Liver (tissue), 8 donors: ENCODE measurements at regions not wholly inside any gene's neighbourhood (a gene's known extent, or its start where the extent isn't known, plus 50 kb on each side); places are given as distances from the start of the nearest gene placed in this dataset.

Experiments used
- DNase-seq: peaks from one replicate; pipeline ENCODE4 v3.0.0-alpha.2; 2017; ENCODE audit warnings: low spot score
- H3K27ac ChIP-seq, 2 donors: one replicate each; pipeline ENCODE4 v1.7.0; 2013; ENCODE audit warnings: inconsistent platforms in 2 of 2, low read length in 2 of 2, control low read depth in 1 of 2, low read depth in 1 of 2, mild to moderate bottlenecking in 1 of 2
- H3K27me3 ChIP-seq, 4 donors: one replicate each; pipeline versions ENCODE4 v1.6.1 to v1.7.0; 2013; ENCODE audit warnings: low read length in 3 of 4, inconsistent platforms in 1 of 4, mild to moderate bottlenecking in 1 of 4, moderate library complexity in 1 of 4; ENCODE audit not compliant: control insufficient read depth in 4 of 4, insufficient read depth in 4 of 4
- H3K36me3 ChIP-seq, 4 donors: one replicate each; pipeline versions ENCODE4 v1.6.1 to v1.7.0; 2013; ENCODE audit warnings: low read length in 3 of 4, mild to moderate bottlenecking in 3 of 4, low read depth in 1 of 4, moderate library complexity in 1 of 4; ENCODE audit not compliant: control insufficient read depth in 4 of 4, insufficient read depth in 3 of 4
- H3K4me1 ChIP-seq, 4 donors: one replicate each; pipeline versions ENCODE4 v1.6.1 to v1.7.0; 2013; ENCODE audit warnings: low read length in 3 of 4, mild to moderate bottlenecking in 3 of 4, moderate library complexity in 1 of 4; ENCODE audit not compliant: control insufficient read depth in 4 of 4, insufficient read depth in 4 of 4
- H3K4me3 ChIP-seq, 3 donors: one replicate each; pipeline versions ENCODE4 v1.6.1 to v1.7.0; 2013; ENCODE audit warnings: low read length in 3 of 3, control low read depth in 1 of 3, low read depth in 1 of 3, mild to moderate bottlenecking in 1 of 3
- H3K9ac ChIP-seq, 2 donors: one replicate each; pipeline ENCODE4 v1.7.0; 2013; ENCODE audit warnings: low read length in 2 of 2, mild to moderate bottlenecking in 2 of 2, moderate library complexity in 2 of 2, control low read depth in 1 of 2, low read depth in 1 of 2
- H3K9me3 ChIP-seq, 4 donors: one replicate each; pipeline versions ENCODE4 v1.6.1 to v1.7.0; 2013; ENCODE audit warnings: low read length in 3 of 4; ENCODE audit not compliant: control insufficient read depth in 4 of 4
- ATF3 ChIP-seq: IDR thresholded peaks from 2 replicates; pipeline ENCODE4 v1.6.1; 2016; ENCODE audit warnings: antibody characterized with exemption
- CTCF ChIP-seq: fragments of 150-350 bp; IDR thresholded peaks from 2 replicates; pipeline ENCODE4 v1.5.1; 2017; ENCODE audit warnings: improper control_type of control experiment, low read depth, low read length; ENCODE audit not compliant: missing input control
- EGR1 ChIP-seq, 2 donors: IDR thresholded peaks; 2 replicates each; pipeline ENCODE4 v1.6.1; 2016 to 2018; ENCODE audit warnings: antibody characterized with exemption in 2 of 2, low read depth in 2 of 2
- GABPA ChIP-seq, 2 donors: IDR thresholded peaks in 1 of 2; conservative IDR thresholded peaks in 1 of 2; 2 replicates each; pipeline ENCODE4 v1.6.1; 2016; ENCODE audit warnings: antibody characterized with exemption in 2 of 2, mild to moderate bottlenecking in 1 of 2, moderate library complexity in 1 of 2
- MAX ChIP-seq: IDR thresholded peaks from 2 replicates; pipeline ENCODE4 v1.6.1; 2016; ENCODE audit warnings: antibody characterized with exemption
- RAD21 ChIP-seq, 2 donors: IDR thresholded peaks; 2 replicates each; pipeline ENCODE4 v1.6.1; 2016; ENCODE audit warnings: antibody characterized with exemption in 2 of 2, mild to moderate bottlenecking in 2 of 2
- RXRA ChIP-seq, 2 donors: IDR thresholded peaks; 2 replicates each; pipeline ENCODE4 v1.6.1; 2017 to 2018; ENCODE audit warnings: antibody characterized with exemption in 2 of 2, mild to moderate bottlenecking in 1 of 2
- TAF1 ChIP-seq: conservative IDR thresholded peaks from 2 replicates; pipeline ENCODE4 v1.6.1; 2016; ENCODE audit warnings: antibody characterized with exemption, mild to moderate bottlenecking
- ZBTB33 ChIP-seq: IDR thresholded peaks from 2 replicates; pipeline ENCODE4 v1.6.1; 2016; ENCODE audit warnings: antibody characterized with exemption
- whole genome bisulfite sequencing: extraction: QIAGEN DNeasy Blood & Tissue Kit; methylation state at CpG from one replicate; pipeline ENCODE4 v1.1.7; 2013; 5-methylcytosine and 5-hydroxymethylcytosine counted together
- donor health status: healthy.
- donor health status: healthy.
- donor health status: healthy.
- donor health status: healthy.
- donor health status: healthy.

- no peaks in the 10 kb centered on the region for H3K9me3 ChIP-seq
- 88% methylated on average over 40 of the region's 40 CpGs for WGBS
- TF ChIP-seq GABPA (IDR thresholded peaks at IDR 0.05 in 1 of 2, conservative IDR thresholded peaks at IDR 0.05 in 1 of 2) (no peak), EGR1 (IDR thresholded peaks at IDR 0.05; ENCODE audit: low read depth in 2 of 2) (no peak), RAD21 (IDR thresholded peaks at IDR 0.05) (no peak), ZBTB33 (no peak), ATF3 (no peak), CTCF (no peak), TAF1 (no peak), RXRA (IDR thresholded peaks at IDR 0.05) (no peak)
Observed at GRCh38 chr2:242011991-242012764, 142.6 kb downstream of the RTP5 start.

GRCh38 chr2:242012956-242013764 is 143.6 kb downstream of the RTP5 start:
- H3K4me1 ChIP-seq, result no peaks in the 10 kb centered on the region
- WGBS, result 79% methylated on average over 44 of the region's 44 CpGs
- no peak overlapping the region for H3K27ac ChIP-seq
- no peaks in the 10 kb centered on the region for H3K36me3 ChIP-seq
- no peaks in the 10 kb centered on the region for H3K9me3 ChIP-seq
- DNase-seq, result no peak
- H3K9ac ChIP-seq, result no peak overlapping the region
- no peaks in the 10 kb centered on the region for H3K27me3 ChIP-seq
- no peak overlapping the region for H3K4me3 ChIP-seq
- TF ChIP-seq MAX (no peak), ZBTB33 (no peak)

More at GRCh38 chr2:242011991-242012764, 142.6 kb downstream of the RTP5 start:
- Histone ChIP-seq H3K9ac (no peak overlapping the region), H3K36me3 (no peaks in the 10 kb centered on the region), H3K27me3 (no peaks in the 10 kb centered on the region), H3K4me1 (no peaks in the 10 kb centered on the region), H3K27ac (no peak overlapping the region), H3K4me3 (no peak overlapping the region)
- DNase-seq, result no peak
